Hepatic stellate cell (primary cell): ENCODE measurements at regions not wholly inside any gene's neighbourhood (a gene's known extent, or its start where the extent isn't known, plus 50 kb on each side); places are given as distances from the start of the nearest gene placed in this dataset.

Experiments
- DNase-seq: peaks from one replicate; pipeline ENCODE4 v3.0.0; 2011; ENCODE audit warnings: low spot score

GRCh38 chr22:48952256-48953102, 875.2 kb downstream of the BRD1 start:
- DNase-seq, result no peak

- DNase-seq, result no peak
These were observed 875.8 kb downstream of the BRD1 start for GRCh38 chr22:48951836-48952235.

- no peak for DNase-seq
These were observed 877.3 kb downstream of the BRD1 start for GRCh38 chr22:48950151-48950915.

GRCh38 chr22:48949375-48950149, 878.1 kb downstream of the BRD1 start:
- DNase-seq, result no peak

GRCh38 chr22:48948575-48949170, 879.0 kb downstream of the BRD1 start:
- no peak for DNase-seq

- DNase-seq, result no peak
These were observed 880.0 kb downstream of the BRD1 start for GRCh38 chr22:48947636-48948035.

- DNase-seq, result no peak
These were observed 881.8 kb downstream of the BRD1 start for GRCh38 chr22:48945621-48946458.

GRCh38 chr22:48944751-48945620, 882.7 kb downstream of the BRD1 start:
- DNase-seq, result no peak

GRCh38 chr22:48944433-48944750, 883.3 kb downstream of the BRD1 start:
- no peak for DNase-seq

GRCh38 chr22:48943567-48944432, 883.9 kb downstream of the BRD1 start:
- DNase-seq, result no peak

- DNase-seq, result no peak
These were observed 884.7 kb downstream of the BRD1 start for GRCh38 chr22:48942698-48943566.

- no peak for DNase-seq
These were observed 885.6 kb downstream of the BRD1 start for GRCh38 chr22:48941903-48942575.

GRCh38 chr22:48941033-48941902, 886.4 kb downstream of the BRD1 start:
- DNase-seq, result no peak

- DNase-seq, result no peak
These were observed 887.2 kb downstream of the BRD1 start for GRCh38 chr22:48940266-48941032.

GRCh38 chr22:48939441-48940265, 888.0 kb downstream of the BRD1 start:
- DNase-seq, result no peak
